ENCODE measurements at regions not wholly inside any gene's neighbourhood (a gene's known extent, or its start where the extent isn't known, plus 50 kb on each side); places are given as distances from the start of the nearest gene placed in this dataset.

GRCh38 chr20:39412091-39412490, 449.9 kb downstream of the DHX35 start:
- TF ChIP-seq CTCF (conservative IDR thresholded peaks at IDR 0.05 in 1 of 2, IDR thresholded peaks at IDR 0.05 in 1 of 2; ENCODE audit: extremely low read depth in 1 of 2, insufficient read depth in 1 of 2, low read depth in 1 of 2, low read length in 2 of 2) (no peak), EZH2 (IDR thresholded peaks at IDR 0.05; ENCODE audit: borderline replicate concordance, low read length) (no peak)
